ENCODE measurements at regions not wholly inside any gene's neighbourhood (a gene's known extent, or its start where the extent isn't known, plus 50 kb on each side); places are given as distances from the start of the nearest gene placed in this dataset.
"Not testable (repeated sequence)": the region's sequence is repeated elsewhere in the genome, so short reads cannot be mapped to it uniquely, and the experiment has no call there.

GRCh38 chrY:7807516-7807870, 895.9 kb upstream of the AMELY start:
- DNase-seq (ENCODE audit: low read depth in 2 of 2): no peak

- DNase-seq (ENCODE audit: low read depth in 2 of 2): peak in 1 of 2 donors; percentile 10
Measured at GRCh38 chrY:7806592-7807515, 895.3 kb upstream of the AMELY start.

DNA sequence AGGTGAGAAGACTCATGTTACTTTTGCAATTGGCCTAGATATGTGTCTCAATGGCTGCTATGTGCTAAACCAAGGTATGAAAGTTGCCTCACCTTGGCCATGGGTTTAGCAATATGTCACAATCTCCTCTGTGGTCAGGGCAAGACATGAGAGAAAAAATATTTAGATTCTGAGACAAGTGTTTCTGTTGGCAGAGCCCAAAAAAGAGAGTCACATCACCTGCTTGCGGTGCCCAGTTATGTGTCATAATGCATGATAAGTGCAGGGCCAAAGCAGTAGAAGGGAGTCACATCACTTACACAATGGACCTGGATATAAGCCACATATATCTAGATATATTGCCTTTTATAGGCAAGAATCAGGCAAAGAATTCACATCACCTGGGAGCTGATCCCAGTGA, 894.1 kb upstream of the AMELY start:
- no peak for DNase-seq (ENCODE audit: low read depth in 2 of 2)

DNA sequence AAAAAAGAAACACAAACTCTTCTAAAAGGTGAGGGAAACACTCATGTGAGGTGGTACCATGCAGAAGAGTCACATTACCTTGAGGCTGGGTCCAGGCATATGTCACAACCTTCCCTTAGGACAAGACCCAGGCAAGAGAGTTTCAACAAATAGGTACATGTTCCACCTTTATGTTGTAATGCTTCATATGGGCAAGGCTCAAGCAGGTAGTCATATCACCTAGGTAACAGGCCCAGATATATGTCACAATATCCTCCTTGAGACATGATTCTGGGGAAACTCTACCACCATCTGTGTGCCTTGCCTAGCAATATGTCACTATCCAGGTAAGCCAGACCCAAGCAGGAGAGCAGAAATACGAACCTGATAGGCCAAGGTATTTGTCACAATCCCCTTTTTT, 892.2 kb upstream of the AMELY start:
- DNase-seq (ENCODE audit: low read depth in 2 of 2): no peak

DNA sequence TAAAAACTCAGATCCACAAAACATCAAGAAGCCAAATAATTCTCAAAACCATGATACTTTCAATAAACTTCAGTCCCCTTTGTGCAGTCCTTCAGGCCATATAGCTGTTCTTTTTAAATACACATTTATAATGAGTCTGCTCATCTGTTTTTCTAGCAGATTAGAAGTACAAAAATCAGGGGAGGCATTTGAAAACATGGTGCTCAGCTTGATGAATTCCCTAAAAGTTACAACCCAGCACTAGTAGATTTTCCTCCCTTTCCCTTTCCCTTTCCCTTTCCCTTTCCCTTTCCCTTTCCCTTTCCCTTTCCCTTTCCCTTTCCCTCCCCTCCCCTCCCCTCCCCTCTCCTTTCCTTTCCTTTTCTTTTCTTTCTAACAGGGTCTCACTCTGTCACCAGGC, 884.6 kb upstream of the AMELY start:
- DNase-seq (ENCODE audit: low read depth in 2 of 2): no peak

- DNase-seq (ENCODE audit: low read depth in 2 of 2): no peak
Measured at GRCh38 chrY:7794441-7794840, 882.9 kb upstream of the AMELY start.

DNA sequence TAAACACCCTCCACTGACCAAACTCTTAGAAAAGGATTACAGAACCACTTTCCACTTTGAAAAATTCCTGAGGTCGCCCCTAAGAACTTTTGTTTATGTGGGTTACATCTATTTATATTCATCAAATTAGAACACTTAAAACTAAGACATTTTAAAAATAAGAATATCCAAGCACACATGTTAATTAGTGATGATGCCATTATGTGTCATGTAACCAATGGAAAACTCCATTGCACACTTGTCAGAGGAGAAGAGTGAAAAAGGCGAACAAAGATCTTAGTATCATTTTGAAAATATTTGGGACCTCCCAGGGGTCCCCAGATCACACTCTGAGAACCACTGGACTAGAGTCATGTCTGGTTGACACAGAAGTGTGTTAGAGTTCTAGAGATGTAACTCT, 882.4 kb upstream of the AMELY start:
- DNase-seq (ENCODE audit: low read depth in 2 of 2): no peak

- no peak for DNase-seq (ENCODE audit: low read depth in 2 of 2)
Measured at GRCh38 chrY:7792431-7792830, 880.9 kb upstream of the AMELY start.

DNA sequence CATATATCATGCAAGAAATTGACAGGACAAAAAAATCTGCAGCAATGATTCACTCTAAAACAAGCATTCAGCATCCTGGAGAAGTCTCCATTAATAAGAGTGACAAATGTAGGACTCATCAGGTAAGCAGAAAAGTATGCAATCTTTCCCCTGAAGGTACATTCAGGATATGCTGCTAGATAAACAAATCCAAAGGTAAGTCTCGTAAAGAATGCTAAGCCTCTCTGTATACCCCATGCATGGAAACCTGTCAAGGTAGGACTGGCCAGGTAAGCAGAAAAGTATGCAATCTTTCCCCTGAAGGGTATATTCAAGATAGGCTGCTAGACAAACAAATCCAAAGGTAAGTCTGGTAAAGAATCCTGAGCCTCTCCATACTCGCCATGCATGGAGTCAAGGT, 869.9 kb upstream of the AMELY start:
- DNase-seq (ENCODE audit: low read depth in 2 of 2): no peak

DNA sequence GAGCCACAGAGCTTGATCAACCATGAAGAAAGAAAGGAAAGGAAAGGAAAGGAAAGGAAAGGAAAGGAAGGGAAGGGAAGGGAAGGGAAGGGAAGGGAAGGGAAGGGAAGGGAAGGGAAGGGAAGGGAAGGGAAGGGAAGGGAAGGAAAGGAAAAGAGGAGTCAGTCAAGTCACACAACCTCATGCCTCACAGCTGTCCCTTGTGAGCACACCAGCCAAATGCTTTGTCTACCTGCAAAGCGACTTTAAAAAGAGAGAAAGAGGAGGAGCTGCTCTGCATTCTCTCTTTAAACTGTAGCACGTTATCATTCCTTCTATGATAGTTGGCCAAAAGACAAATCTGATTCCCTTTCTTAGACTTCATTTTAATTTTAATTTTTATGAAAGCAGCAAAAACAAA, 863.9 kb upstream of the AMELY start:
- DNase-seq (ENCODE audit: low read depth in 2 of 2): not testable (repeated sequence)

- no peak for DNase-seq (ENCODE audit: low read depth in 2 of 2)
Measured at GRCh38 chrY:7771771-7772170, 860.2 kb upstream of the AMELY start.

GRCh38 chrY:7769790-7770375, 858.3 kb upstream of the AMELY start:
- no peak for DNase-seq (ENCODE audit: low read depth in 2 of 2)

GRCh38 chrY:7768901-7769300, 857.3 kb upstream of the AMELY start:
- DNase-seq (ENCODE audit: low read depth in 2 of 2): no peak

DNA sequence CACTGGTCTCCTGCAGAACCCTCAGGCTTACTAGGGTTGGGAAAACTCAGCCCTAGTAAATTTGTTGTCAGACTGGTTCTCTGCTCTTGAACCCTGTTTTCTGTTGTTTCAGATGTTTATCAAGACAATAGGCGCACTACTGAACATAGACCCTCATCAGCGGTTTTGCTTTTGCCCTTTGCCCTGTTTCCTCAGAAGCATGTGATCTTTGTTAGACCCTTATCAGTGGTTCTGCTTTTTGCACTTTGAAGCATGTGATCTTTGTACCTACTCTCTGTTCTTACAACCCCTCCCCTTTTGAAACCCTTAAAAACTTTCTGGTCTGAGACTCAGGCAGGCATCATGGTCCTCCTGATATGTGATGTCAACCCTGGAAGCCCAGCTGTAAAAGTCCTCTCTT, 842.2 kb upstream of the AMELY start:
- no peak for DNase-seq (ENCODE audit: low read depth in 2 of 2)

DNA sequence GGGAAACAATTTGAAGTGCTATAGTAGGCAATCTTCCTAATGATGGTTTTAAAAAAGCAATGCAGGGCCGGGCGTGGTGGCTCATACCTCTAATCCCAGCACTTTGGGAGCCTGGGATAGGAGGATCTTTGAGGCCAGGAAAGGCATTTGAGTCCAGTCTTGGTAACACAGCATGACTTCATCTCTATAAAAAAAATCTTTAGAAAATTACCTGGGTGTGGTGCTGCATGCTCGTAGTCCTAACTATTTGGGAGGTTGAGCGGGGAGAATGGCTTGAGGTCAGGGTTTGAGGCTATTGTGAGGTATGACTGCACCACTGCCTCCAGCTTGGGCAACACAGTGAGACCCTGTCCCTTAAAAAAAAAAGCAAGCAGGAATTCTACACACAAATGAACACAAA, 835.2 kb upstream of the AMELY start:
- DNase-seq (ENCODE audit: low read depth in 2 of 2): no peak

DNA sequence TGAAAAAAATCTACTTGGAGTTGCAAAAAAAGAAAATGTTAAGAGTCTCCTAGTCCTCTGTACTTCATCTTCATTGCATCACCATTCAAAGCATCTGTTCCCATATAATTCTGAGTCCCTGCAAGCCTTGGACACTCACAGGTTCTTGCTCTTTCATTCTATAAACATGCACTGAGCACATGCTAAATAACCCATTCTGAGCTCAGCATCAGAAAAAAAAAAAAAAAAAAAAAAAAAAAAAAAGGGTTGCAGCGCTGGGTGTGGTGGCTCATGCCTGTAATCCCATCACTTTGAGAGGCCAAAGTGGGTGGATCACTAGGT, 834.0 kb upstream of the AMELY start:
- no peak for DNase-seq (ENCODE audit: low read depth in 2 of 2)

DNA sequence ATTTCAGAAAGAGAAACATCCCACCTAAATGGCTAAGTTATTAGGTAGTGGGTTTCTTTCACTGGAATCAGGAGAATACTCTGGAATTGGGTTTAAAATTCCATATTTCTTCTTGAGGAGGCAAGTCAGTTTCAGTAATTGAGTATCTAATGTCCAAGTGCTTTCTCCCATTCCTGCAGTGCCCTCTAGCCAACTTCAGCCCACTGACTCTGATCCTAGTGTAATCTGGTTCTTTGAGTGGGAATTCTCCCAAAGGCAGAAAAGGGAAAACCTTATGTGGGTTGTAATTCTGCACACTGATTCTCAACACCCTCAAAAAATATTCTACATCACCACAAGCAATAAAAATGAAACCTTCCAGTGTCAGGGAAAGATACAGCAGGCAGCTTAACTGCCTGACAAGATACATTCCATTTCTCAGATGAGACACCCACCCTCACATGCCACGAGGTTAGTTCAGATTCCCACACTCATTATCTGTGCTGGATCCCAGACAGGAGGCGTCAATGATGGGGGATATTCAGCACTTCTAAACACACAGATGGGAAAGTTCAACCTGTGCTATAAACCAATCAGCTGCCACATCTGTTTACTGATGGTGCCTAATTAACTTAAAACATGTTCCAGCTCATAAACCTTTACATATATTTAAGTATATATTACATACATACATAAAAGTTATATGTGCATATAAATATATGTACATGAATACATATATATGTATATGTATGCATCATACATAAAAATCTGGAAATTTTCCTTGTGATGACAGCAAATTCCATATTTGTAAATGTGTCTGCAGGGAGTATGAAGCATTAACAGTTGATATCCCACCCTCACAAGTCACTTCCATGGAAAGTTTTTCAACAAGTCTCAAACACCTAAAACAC, 833.4 kb upstream of the AMELY start:
- DNase-seq (ENCODE audit: low read depth in 2 of 2): peak in 1 of 2 donors; percentile 32

DNA sequence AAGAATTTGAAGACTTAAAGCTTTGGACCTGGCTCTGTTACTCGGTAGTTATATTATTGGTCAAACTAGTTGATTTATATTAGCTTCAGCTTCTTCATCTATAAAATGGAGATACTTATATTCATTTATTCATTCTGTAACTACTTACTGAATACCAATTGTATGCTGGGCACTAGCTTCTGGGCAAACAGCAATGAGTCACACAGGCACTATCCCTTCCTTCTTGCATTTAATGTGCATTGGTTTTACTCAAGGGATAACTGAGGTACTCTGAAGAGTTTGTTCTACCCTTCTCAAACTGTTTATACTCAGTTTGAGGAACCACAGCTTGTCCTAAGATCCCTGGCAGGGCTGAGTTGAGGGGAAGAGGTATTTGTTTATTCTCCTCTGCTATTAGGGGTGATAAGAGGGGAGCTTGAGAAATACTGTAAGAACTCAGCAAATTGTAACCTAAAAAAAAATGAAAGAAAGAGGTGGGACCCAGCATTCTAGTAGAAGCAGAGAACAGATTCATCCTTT, 825.4 kb upstream of the AMELY start:
- DNase-seq (ENCODE audit: low read depth in 2 of 2): peak in 1 of 2 donors; percentile 5

GRCh38 chrY:7731651-7732050, 820.1 kb upstream of the AMELY start:
- no peak for DNase-seq (ENCODE audit: low read depth in 2 of 2)

GRCh38 chrY:7730664-7731063, 819.1 kb upstream of the AMELY start:
- DNase-seq (ENCODE audit: low read depth in 2 of 2): no peak

GRCh38 chrY:7730071-7730470, 818.5 kb upstream of the AMELY start:
- no peak for DNase-seq (ENCODE audit: low read depth in 2 of 2)

DNA sequence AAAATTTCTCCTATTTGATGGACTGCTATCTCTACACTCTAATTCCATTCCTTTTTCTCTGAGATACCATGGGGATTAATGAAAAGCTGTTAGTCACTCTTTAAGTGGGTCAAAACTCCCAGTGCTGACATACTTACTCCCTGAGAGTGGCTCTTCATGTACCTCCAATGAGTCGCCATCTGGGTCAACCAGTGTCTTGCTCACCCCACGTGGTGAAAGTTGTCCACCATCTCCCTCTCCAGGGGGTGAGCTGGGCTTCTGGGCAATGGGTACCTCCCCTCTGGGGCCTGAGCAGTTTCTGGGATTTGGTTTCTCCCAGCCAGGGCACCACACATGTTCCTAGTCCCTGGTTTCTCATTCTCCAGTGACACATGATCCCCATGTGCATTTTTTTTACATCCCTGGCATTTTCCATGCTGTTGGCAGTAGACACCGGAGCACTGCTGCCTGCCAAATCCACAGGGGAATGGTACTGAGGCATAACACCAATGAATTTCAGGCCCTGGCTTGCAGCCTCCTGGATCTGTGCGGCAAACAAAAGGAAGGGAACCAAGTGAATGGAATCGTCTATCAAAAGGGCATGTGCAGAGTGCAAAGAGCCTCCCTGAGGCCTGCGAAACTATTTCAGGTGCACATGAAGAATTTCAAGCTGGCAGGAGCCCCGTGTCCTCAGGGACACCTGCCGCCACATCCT, 817.9 kb upstream of the AMELY start:
- peak in 1 of 2 donors; percentile 18 for DNase-seq (ENCODE audit: low read depth in 2 of 2)

Measured in dermis microvascular lymphatic vessel endothelial cell (primary cell).